GM23338 (cell line): ENCODE measurements at regions not wholly inside any gene's neighbourhood (a gene's known extent, or its start where the extent isn't known, plus 50 kb on each side); places are given as distances from the start of the nearest gene placed in this dataset.

Experiments used
- ATAC-seq: fragments of 200-7000 bp; cut with Tn5 transposase; 3 replicates; pipeline ENCODE4 v1.9.1; 2020
- DNase-seq: peaks from one replicate; pipeline ENCODE4 v3.0.0-alpha.2; 2015; ENCODE audit warnings: low spot score
- H2AFZ ChIP-seq: fragments of 200-600 bp; sonication (generic); 2 replicates; pipeline ENCODE4 v1.8.0; 2016; ENCODE audit warnings: antibody characterized with exemption, mild to moderate bottlenecking, moderate library complexity
- H3F3A ChIP-seq: fragments of 200-600 bp; sonication (generic); replicated peaks from 2 replicates; pipeline ENCODE4 v1.8.0; 2017; ENCODE audit warnings: antibody characterized with exemption, mixed run types, low read depth
- H3K27ac ChIP-seq: fragments of 200-600 bp; sonication (generic); 2 replicates; pipeline ENCODE4 v1.6.1; 2016; ENCODE audit warnings: low read depth
- H3K27me3 ChIP-seq: fragments of 200-600 bp; sonication (generic); 2 replicates; pipeline ENCODE4 v1.8.0; 2016; ENCODE audit warnings: mild to moderate bottlenecking, mixed run types, moderate library complexity; ENCODE audit not compliant: insufficient read depth
- H3K36me3 ChIP-seq: fragments of 200-600 bp; sonication (generic); 2 replicates; pipeline ENCODE4 v1.8.0; 2016; ENCODE audit warnings: mild to moderate bottlenecking; ENCODE audit not compliant: insufficient read depth
- H3K4me1 ChIP-seq: fragments of 200-600 bp; sonication (generic); 2 replicates; pipeline ENCODE4 v1.8.0; 2016; ENCODE audit warnings: mild to moderate bottlenecking, moderate library complexity; ENCODE audit not compliant: insufficient read depth
- H3K4me2 ChIP-seq: fragments of 200-600 bp; sonication (generic); 2 replicates; pipeline ENCODE4 v1.7.1; 2017; ENCODE audit warnings: mixed run types
- H3K4me3 ChIP-seq: fragments of 200-600 bp; sonication (generic); 2 replicates; pipeline ENCODE4 v1.6.1; 2016; ENCODE audit warnings: mixed run types
- H3K79me2 ChIP-seq: fragments of 200-600 bp; sonication (generic); replicated peaks from 2 replicates; pipeline ENCODE4 v1.8.0; 2017; ENCODE audit warnings: mild to moderate bottlenecking; ENCODE audit not compliant: insufficient read depth
- H3K9me2 ChIP-seq: fragments of 200-600 bp; sonication (generic); 2 replicates; pipeline ENCODE4 v1.8.0; 2017; ENCODE audit not compliant: insufficient read depth
- H4K20me1 ChIP-seq: fragments of 200-600 bp; sonication (generic); replicated peaks from 2 replicates; pipeline ENCODE4 v1.8.0; 2017; ENCODE audit warnings: mild to moderate bottlenecking; ENCODE audit not compliant: insufficient read depth
- H3K27ac Mint-ChIP-seq: 2 replicates; pipeline ENCODE4 v1.8.0; 2020; ENCODE audit warnings: inconsistent platforms, mild to moderate bottlenecking, moderate library complexity, mixed read lengths
- H3K27me3 Mint-ChIP-seq: 3 replicates; pipeline ENCODE4 v1.8.0; 2022; ENCODE audit warnings: low read depth, mild to moderate bottlenecking, moderate library complexity, mixed read lengths, inconsistent platforms; ENCODE audit not compliant: insufficient read depth, poor library complexity
- H3K36me3 Mint-ChIP-seq: 3 replicates; pipeline ENCODE4 v1.8.0; 2021; ENCODE audit warnings: low read depth, mild to moderate bottlenecking, inconsistent platforms, moderate library complexity, mixed read lengths
- H3K4me1 Mint-ChIP-seq: 3 replicates; pipeline ENCODE4 v1.8.0; 2020; ENCODE audit warnings: mild to moderate bottlenecking, inconsistent platforms, mixed read lengths
- H3K4me3 Mint-ChIP-seq: 3 replicates; pipeline ENCODE4 v1.8.0; 2021; ENCODE audit warnings: moderate library complexity, mild to moderate bottlenecking, inconsistent platforms, mixed read lengths
- H3K9me3 Mint-ChIP-seq: 3 replicates; pipeline ENCODE4 v1.8.0; 2020; ENCODE audit warnings: moderate library complexity, mild to moderate bottlenecking, inconsistent platforms, mixed read lengths
- EZH2 ChIP-seq: fragments of 200-600 bp; sonication (generic); IDR thresholded peaks from one replicate; pipeline ENCODE4 v1.8.0; 2017; ENCODE audit warnings: antibody characterized with exemption, mild to moderate bottlenecking, low read depth; ENCODE audit not compliant: unreplicated experiment
- EZH2phosphoT487 ChIP-seq: fragments of 200-600 bp; sonication (generic); IDR thresholded peaks from one replicate; pipeline ENCODE4 v1.8.1; 2018; ENCODE audit warnings: antibody characterized with exemption; ENCODE audit not compliant: unreplicated experiment
- NANOG ChIP-seq: IDR thresholded peaks from 2 replicates; pipeline ENCODE4 v1.6.1; 2016; ENCODE audit warnings: antibody characterized with exemption, borderline replicate concordance
- POLR2AphosphoS5 ChIP-seq: IDR thresholded peaks from 2 replicates; pipeline ENCODE4 v1.6.1; 2016; ENCODE audit warnings: antibody characterized with exemption, low read depth
- STAT1 ChIP-seq: IDR thresholded peaks from one replicate; pipeline ENCODE4 v1.6.1; 2016; ENCODE audit warnings: antibody characterized with exemption; ENCODE audit not compliant: unreplicated experiment
- TF ChIP-seq, protein P1 (sequence below), 2 experiments: fragments of 200-600 bp in 1 of 2; sonication (generic) in 1 of 2; conservative IDR thresholded peaks; 2 replicates each; pipeline versions ENCODE4 v1.5.1 to v1.6.1; 2016 to 2017; ENCODE audit warnings: antibody characterized with exemption in 2 of 2, low read depth in 2 of 2, mild to moderate bottlenecking in 2 of 2, moderate library complexity in 1 of 2
- TF ChIP-seq, protein P2 (sequence below): IDR thresholded peaks from 2 replicates; pipeline ENCODE4 v1.6.1; 2016; ENCODE audit warnings: antibody characterized with exemption
- TF ChIP-seq, protein P3 (sequence below): fragments of 250-450 bp; sonication (Bioruptor Pico); IDR thresholded peaks from 2 replicates; pipeline ENCODE4 v1.5.0; 2020; ENCODE audit warnings: mild to moderate bottlenecking, moderate library complexity
- TF ChIP-seq, protein P4 (sequence below): IDR thresholded peaks from one replicate; pipeline ENCODE4 v1.6.1; 2018; ENCODE audit warnings: antibody characterized with exemption; ENCODE audit not compliant: unreplicated experiment

DNA sequence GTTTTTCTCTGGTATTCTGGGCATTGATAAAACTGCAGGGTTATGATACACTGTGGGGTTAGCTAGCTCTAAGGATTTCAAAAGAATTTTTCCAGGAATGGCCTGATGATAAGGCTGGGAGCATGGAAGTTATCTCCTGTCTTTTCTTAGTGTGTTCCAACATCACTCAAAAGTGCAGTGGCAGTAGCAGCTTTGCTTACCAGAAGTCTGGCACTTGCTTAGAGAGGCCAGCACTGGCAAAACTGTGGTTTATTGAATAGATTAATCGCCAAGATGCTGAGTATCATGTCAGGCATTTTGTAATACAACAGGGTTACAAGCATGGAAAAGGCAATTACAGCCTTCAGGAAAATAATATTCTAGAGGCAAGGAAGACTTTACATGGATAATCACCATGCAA lies 719.5 kb upstream of the GJE1 start:
- no peaks in the 10 kb centered on the region for H3K79me2 ChIP-seq
- H3K27ac ChIP-seq = no peak overlapping the region
- no peaks in the 10 kb centered on the region for H3K36me3 ChIP-seq
- peaks cover 21% of the 10 kb centered on the region for H3K36me3 Mint-ChIP-seq
- H3K4me2 ChIP-seq = no peak overlapping the region
- H3K27me3 Mint-ChIP-seq = no peaks in the 10 kb centered on the region
- ATAC-seq (no peak), DNase-seq (no peak)
- no peaks in the 10 kb centered on the region for H3K4me1 Mint-ChIP-seq
- no peaks in the 10 kb centered on the region for H4K20me1 ChIP-seq
- no peak overlapping the region for H3K4me3 Mint-ChIP-seq
- H3K4me1 ChIP-seq = no peaks in the 10 kb centered on the region
- H3K27me3 ChIP-seq = no peaks in the 10 kb centered on the region
- no peak overlapping the region for H3K4me3 ChIP-seq
- peak overlapping the region; percentile 30; the same call in 1 of the 2 replicates for H2AFZ ChIP-seq
- H3K9me3 Mint-ChIP-seq = peaks cover 29% of the 10 kb centered on the region
- TF ChIP-seq POLR2AphosphoS5 (no peak), EZH2 (no peak), STAT1 (no peak)
- TF ChIP-seq, protein P1, sequence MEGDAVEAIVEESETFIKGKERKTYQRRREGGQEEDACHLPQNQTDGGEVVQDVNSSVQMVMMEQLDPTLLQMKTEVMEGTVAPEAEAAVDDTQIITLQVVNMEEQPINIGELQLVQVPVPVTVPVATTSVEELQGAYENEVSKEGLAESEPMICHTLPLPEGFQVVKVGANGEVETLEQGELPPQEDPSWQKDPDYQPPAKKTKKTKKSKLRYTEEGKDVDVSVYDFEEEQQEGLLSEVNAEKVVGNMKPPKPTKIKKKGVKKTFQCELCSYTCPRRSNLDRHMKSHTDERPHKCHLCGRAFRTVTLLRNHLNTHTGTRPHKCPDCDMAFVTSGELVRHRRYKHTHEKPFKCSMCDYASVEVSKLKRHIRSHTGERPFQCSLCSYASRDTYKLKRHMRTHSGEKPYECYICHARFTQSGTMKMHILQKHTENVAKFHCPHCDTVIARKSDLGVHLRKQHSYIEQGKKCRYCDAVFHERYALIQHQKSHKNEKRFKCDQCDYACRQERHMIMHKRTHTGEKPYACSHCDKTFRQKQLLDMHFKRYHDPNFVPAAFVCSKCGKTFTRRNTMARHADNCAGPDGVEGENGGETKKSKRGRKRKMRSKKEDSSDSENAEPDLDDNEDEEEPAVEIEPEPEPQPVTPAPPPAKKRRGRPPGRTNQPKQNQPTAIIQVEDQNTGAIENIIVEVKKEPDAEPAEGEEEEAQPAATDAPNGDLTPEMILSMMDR (conservative IDR thresholded peaks at IDR 0.05; ENCODE audit: low read depth in 2 of 2) = no peak
- H3K9me2 ChIP-seq = no peaks in the 10 kb centered on the region
- H3K27ac Mint-ChIP-seq = no peak overlapping the region
- H3F3A ChIP-seq = no peaks in the 10 kb centered on the region

DNA sequence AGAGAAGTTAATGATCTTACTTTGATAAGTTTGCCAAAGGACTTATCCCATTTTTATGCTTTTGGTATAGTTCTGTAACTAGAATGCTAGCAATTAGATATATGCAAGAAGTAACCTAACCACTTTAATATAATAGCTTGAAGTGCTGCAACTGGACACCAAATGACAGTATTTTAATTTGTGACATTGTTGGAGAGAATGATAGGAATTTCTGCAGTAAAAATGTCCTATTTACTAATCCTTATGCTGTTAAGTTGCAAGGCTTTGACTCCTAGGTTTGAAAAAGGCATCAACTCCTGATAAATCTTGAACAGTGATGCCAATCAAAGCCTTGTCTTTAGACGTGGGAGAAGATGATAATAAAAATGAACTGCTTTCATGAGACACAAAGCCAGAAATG lies 726.0 kb upstream of the GJE1 start:
- Histone ChIP-seq H3K4me2 (no peak overlapping the region), H3K9me2 (0 out of 2 replicates have a peak, but pooled peaks cover 3% of the 10 kb centered on the region), H3K79me2 (no peaks in the 10 kb centered on the region), H2AFZ (no peak overlapping the region), H4K20me1 (no peaks in the 10 kb centered on the region), H3K4me3 (no peak overlapping the region), H3K4me1 (no peaks in the 10 kb centered on the region), H3K27ac (no peak overlapping the region), H3K27me3 (no peaks in the 10 kb centered on the region), H3K36me3 (peaks cover 13% of the 10 kb centered on the region; the same call in 1 of the 2 replicates), H3F3A (no peaks in the 10 kb centered on the region)
- peaks cover 48% of the 10 kb centered on the region for H3K9me3 Mint-ChIP-seq
- DNase-seq (no peak), ATAC-seq (no peak)
- no peak overlapping the region for H3K4me3 Mint-ChIP-seq
- no peaks in the 10 kb centered on the region for H3K27me3 Mint-ChIP-seq
- H3K27ac Mint-ChIP-seq = no peak overlapping the region
- H3K4me1 Mint-ChIP-seq = no peaks in the 10 kb centered on the region; the same call in 2 of the 3 replicates
- peaks cover 38% of the 10 kb centered on the region for H3K36me3 Mint-ChIP-seq
- TF ChIP-seq, protein P2, sequence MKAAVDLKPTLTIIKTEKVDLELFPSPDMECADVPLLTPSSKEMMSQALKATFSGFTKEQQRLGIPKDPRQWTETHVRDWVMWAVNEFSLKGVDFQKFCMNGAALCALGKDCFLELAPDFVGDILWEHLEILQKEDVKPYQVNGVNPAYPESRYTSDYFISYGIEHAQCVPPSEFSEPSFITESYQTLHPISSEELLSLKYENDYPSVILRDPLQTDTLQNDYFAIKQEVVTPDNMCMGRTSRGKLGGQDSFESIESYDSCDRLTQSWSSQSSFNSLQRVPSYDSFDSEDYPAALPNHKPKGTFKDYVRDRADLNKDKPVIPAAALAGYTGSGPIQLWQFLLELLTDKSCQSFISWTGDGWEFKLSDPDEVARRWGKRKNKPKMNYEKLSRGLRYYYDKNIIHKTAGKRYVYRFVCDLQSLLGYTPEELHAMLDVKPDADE = no peak
- TF ChIP-seq, protein P3, sequence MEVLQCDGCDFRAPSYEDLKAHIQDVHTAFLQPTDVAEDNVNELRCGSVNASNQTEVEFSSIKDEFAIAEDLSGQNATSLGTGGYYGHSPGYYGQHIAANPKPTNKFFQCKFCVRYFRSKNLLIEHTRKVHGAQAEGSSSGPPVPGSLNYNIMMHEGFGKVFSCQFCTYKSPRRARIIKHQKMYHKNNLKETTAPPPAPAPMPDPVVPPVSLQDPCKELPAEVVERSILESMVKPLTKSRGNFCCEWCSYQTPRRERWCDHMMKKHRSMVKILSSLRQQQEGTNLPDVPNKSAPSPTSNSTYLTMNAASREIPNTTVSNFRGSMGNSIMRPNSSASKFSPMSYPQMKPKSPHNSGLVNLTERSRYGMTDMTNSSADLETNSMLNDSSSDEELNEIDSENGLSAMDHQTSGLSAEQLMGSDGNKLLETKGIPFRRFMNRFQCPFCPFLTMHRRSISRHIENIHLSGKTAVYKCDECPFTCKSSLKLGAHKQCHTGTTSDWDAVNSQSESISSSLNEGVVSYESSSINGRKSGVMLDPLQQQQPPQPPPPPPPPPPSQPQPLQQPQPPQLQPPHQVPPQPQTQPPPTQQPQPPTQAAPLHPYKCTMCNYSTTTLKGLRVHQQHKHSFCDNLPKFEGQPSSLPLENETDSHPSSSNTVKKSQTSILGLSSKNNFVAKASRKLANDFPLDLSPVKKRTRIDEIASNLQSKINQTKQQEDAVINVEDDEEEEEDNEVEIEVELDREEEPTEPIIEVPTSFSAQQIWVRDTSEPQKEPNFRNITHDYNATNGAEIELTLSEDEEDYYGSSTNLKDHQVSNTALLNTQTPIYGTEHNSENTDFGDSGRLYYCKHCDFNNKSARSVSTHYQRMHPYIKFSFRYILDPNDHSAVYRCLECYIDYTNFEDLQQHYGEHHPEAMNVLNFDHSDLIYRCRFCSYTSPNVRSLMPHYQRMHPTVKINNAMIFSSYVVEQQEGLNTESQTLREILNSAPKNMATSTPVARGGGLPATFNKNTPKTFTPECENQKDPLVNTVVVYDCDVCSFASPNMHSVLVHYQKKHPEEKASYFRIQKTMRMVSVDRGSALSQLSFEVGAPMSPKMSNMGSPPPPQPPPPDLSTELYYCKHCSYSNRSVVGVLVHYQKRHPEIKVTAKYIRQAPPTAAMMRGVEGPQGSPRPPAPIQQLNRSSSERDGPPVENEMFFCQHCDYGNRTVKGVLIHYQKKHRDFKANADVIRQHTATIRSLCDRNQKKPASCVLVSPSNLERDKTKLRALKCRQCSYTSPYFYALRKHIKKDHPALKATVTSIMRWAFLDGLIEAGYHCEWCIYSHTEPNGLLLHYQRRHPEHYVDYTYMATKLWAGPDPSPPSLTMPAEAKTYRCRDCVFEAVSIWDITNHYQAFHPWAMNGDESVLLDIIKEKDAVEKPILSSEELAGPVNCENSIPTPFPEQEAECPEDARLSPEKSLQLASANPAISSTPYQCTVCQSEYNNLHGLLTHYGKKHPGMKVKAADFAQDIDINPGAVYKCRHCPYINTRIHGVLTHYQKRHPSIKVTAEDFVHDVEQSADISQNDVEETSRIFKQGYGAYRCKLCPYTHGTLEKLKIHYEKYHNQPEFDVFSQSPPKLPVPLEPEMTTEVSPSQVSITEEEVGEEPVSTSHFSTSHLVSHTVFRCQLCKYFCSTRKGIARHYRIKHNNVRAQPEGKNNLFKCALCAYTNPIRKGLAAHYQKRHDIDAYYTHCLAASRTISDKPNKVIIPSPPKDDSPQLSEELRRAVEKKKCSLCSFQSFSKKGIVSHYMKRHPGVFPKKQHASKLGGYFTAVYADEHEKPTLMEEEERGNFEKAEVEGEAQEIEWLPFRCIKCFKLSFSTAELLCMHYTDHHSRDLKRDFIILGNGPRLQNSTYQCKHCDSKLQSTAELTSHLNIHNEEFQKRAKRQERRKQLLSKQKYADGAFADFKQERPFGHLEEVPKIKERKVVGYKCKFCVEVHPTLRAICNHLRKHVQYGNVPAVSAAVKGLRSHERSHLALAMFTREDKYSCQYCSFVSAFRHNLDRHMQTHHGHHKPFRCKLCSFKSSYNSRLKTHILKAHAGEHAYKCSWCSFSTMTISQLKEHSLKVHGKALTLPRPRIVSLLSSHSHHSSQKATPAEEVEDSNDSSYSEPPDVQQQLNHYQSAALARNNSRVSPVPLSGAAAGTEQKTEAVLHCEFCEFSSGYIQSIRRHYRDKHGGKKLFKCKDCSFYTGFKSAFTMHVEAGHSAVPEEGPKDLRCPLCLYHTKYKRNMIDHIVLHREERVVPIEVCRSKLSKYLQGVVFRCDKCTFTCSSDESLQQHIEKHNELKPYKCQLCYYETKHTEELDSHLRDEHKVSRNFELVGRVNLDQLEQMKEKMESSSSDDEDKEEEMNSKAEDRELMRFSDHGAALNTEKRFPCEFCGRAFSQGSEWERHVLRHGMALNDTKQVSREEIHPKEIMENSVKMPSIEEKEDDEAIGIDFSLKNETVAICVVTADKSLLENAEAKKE (CRISPR knock-in tag) = no peak
- no peak for TF ChIP-seq EZH2phosphoT487
- TF ChIP-seq POLR2AphosphoS5 = no peak
- TF ChIP-seq, protein P4, sequence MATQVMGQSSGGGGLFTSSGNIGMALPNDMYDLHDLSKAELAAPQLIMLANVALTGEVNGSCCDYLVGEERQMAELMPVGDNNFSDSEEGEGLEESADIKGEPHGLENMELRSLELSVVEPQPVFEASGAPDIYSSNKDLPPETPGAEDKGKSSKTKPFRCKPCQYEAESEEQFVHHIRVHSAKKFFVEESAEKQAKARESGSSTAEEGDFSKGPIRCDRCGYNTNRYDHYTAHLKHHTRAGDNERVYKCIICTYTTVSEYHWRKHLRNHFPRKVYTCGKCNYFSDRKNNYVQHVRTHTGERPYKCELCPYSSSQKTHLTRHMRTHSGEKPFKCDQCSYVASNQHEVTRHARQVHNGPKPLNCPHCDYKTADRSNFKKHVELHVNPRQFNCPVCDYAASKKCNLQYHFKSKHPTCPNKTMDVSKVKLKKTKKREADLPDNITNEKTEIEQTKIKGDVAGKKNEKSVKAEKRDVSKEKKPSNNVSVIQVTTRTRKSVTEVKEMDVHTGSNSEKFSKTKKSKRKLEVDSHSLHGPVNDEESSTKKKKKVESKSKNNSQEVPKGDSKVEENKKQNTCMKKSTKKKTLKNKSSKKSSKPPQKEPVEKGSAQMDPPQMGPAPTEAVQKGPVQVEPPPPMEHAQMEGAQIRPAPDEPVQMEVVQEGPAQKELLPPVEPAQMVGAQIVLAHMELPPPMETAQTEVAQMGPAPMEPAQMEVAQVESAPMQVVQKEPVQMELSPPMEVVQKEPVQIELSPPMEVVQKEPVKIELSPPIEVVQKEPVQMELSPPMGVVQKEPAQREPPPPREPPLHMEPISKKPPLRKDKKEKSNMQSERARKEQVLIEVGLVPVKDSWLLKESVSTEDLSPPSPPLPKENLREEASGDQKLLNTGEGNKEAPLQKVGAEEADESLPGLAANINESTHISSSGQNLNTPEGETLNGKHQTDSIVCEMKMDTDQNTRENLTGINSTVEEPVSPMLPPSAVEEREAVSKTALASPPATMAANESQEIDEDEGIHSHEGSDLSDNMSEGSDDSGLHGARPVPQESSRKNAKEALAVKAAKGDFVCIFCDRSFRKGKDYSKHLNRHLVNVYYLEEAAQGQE = no peak
- TF ChIP-seq STAT1 = no peak
- no peak for TF ChIP-seq NANOG
